Heart left ventricle (tissue), 13 donors: ENCODE measurements at regions not wholly inside any gene's neighbourhood (a gene's known extent, or its start where the extent isn't known, plus 50 kb on each side); places are given as distances from the start of the nearest gene placed in this dataset.

Experiments
- POLR2A ChIP-seq, 2 donors: fragments of 450-650 bp; IDR thresholded peaks; one replicate each; pipeline ENCODE4 v1.6.1; 2017; ENCODE audit warnings: antibody characterized with exemption in 2 of 2, mild to moderate bottlenecking in 2 of 2, moderate library complexity in 2 of 2
- TF ChIP-seq, protein P1 (sequence below), 12 donors: fragments of 200-600 bp; sonication (generic) in 4 of 12; IDR thresholded peaks; one replicate each; pipeline versions ENCODE4 v1.5.0 to v1.8.0; 2018 to 2022; ENCODE audit warnings: antibody characterized with exemption in 12 of 12, mild to moderate bottlenecking in 5 of 12
- donor health status: ischemic (EF 13 %, LVEDD 7.1; RV severe dilation, severe dysfunction).
- donor health status: DM: no; HTN: yes; CAD: no.
- donor health status: DM: no; HTN: no; CAD: no.
- donor health status: ischemic (EF 25% LVEDD 6.9; RV normal size, moderate dysfunction).
- donor health status: ischemic (EF 25% LVEDD 5.7; RV mildly dilated, moderate dysfunction).
- donor health status: ischemic (EF 35%, LVEDD 5.7; RV mildly dilated, moderate dysfunction).
- donor health status: nonischemic (EF 11% LVEDD 7.7; RV severe dilation, severe dysfunction).
- donor health status: DM: yes; HTN: yes; CAD: no.
- donor health status: PGD.
- donor health status: ischemic (EF 29% LVEDD 5.4; RV normal size, mild dysfunction).
- donor health status: nonischemic (EF 23%, LVEDD 6.1; RV moderate dilation, normal function).

DNA sequence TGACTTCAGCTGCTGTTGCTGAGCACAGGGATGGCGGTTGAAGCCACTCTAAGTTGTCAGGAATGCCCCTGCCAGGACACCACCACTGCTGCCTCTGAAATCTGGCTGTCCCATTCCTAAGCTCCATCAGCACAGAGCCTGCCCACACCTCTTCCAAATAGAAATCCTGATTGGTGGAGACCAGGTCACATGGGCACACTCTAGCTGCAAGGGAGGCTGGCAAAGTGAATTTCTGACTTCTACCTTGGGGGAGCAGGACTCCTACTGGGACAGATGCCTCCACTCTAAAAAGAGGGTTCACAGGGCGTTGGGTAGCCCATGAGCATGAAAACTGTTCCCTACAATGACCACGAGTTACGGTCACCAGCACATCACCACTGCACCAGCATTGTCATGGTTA is 83.8 kb upstream of the TARDBP start:
- TF ChIP-seq, protein P1, sequence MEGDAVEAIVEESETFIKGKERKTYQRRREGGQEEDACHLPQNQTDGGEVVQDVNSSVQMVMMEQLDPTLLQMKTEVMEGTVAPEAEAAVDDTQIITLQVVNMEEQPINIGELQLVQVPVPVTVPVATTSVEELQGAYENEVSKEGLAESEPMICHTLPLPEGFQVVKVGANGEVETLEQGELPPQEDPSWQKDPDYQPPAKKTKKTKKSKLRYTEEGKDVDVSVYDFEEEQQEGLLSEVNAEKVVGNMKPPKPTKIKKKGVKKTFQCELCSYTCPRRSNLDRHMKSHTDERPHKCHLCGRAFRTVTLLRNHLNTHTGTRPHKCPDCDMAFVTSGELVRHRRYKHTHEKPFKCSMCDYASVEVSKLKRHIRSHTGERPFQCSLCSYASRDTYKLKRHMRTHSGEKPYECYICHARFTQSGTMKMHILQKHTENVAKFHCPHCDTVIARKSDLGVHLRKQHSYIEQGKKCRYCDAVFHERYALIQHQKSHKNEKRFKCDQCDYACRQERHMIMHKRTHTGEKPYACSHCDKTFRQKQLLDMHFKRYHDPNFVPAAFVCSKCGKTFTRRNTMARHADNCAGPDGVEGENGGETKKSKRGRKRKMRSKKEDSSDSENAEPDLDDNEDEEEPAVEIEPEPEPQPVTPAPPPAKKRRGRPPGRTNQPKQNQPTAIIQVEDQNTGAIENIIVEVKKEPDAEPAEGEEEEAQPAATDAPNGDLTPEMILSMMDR (IDR thresholded peaks at IDR 0.05): no peak
- no peak for TF ChIP-seq POLR2A (IDR thresholded peaks at IDR 0.05)
